Esophagus (tissue), 2 donors: ENCODE measurements at regions not wholly inside any gene's neighbourhood (a gene's known extent, or its start where the extent isn't known, plus 50 kb on each side); places are given as distances from the start of the nearest gene placed in this dataset.
A peak's percentile ranks its signal among the peaks of the same experiment; 100 is the strongest.

Experiments used
- H3K27ac ChIP-seq, 2 donors: one replicate each; pipeline ENCODE4 v1.5.1; 2013; ENCODE audit warnings: low read depth in 2 of 2, mild to moderate bottlenecking in 2 of 2, inconsistent platforms in 1 of 2, low read length in 1 of 2, moderate library complexity in 1 of 2
- H3K27me3 ChIP-seq, 2 donors: one replicate each; pipeline ENCODE4 v1.6.1; 2013; ENCODE audit warnings: low read length in 2 of 2, control low read depth in 1 of 2, mild to moderate bottlenecking in 1 of 2; ENCODE audit not compliant: insufficient read depth in 2 of 2, control insufficient read depth in 1 of 2
- H3K36me3 ChIP-seq, 2 donors: one replicate each; pipeline ENCODE4 v1.6.1; 2013; ENCODE audit warnings: low read length in 1 of 2; ENCODE audit not compliant: control insufficient read depth in 2 of 2, insufficient read depth in 2 of 2
- H3K4me1 ChIP-seq, 2 donors: one replicate each; pipeline ENCODE4 v1.6.1; 2013; ENCODE audit warnings: low read length in 1 of 2; ENCODE audit not compliant: control insufficient read depth in 2 of 2, insufficient read depth in 2 of 2
- H3K4me3 ChIP-seq, 2 donors: one replicate each; pipeline ENCODE4 v1.5.1; 2013; ENCODE audit warnings: low read length in 2 of 2, mild to moderate bottlenecking in 2 of 2, low read depth in 1 of 2, moderate library complexity in 1 of 2
- H3K9me3 ChIP-seq, 2 donors: one replicate each; pipeline ENCODE4 v1.6.1; 2013; ENCODE audit warnings: mild to moderate bottlenecking in 2 of 2, low read depth in 1 of 2, low read length in 1 of 2, moderate library complexity in 1 of 2; ENCODE audit not compliant: control insufficient read depth in 2 of 2, insufficient read depth in 1 of 2
- WGBS, 2 donors: extraction: QIAGEN DNeasy Blood & Tissue Kit; methylation state at CpG; one replicate each; pipeline ENCODE4 v1.1.7; 2013; 5-methylcytosine and 5-hydroxymethylcytosine counted together
- donor health status: healthy with polysubstance abuse.
- donor health status: Bipolar disorder and iron deficiency.

- H3K27me3 ChIP-seq: no peaks in the 10 kb centered on the region
- H3K36me3 ChIP-seq: no peaks in the 10 kb centered on the region
- 55 to 68% methylated on average over 6 of the region's 6 CpGs for WGBS, 2 donors
- H3K4me1 ChIP-seq: no peaks in the 10 kb centered on the region
- no peaks in the 10 kb centered on the region for H3K9me3 ChIP-seq
- H3K4me3 ChIP-seq: no peak overlapping the region
- no peak overlapping the region for H3K27ac ChIP-seq
Observed at GRCh38 chrX:39335513-39336235, 534.4 kb downstream of the MID1IP1 start.

DNA sequence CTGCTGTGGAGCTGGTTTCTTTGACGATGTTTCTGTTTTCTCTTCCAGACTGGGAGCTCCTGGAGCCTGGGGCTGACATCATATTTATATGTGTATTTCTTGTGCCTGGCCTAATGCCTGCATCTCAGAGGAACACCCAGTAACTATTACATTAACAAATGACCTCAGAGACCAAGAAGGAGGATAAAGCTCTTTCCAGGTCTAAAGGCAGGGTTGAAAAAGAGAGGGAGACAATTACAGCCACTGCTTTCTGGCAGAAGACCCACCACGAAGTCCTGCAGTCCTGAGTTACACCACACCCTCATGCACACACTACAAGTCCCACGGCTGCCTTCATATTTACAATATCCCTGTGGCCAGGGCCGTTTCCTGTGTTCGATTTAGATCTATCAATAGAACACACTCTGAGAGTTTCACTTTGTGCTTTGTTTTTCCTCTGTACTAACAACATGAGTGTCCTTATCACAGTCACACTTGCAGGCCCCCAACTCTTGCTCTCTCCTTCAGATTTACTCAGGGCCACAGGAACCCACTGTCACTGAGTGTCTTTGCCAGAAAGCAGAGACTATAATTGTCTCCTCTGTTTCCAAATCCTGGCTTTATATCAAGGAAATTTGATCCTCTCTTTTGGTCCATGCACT lies 535.5 kb downstream of the MID1IP1 start:
- no peaks in the 10 kb centered on the region for H3K4me1 ChIP-seq
- peak overlapping the region in 1 of 2 donors; percentile 28 for H3K27ac ChIP-seq
- H3K36me3 ChIP-seq: no peaks in the 10 kb centered on the region
- 12 to 26% methylated on average over 5 of the region's 5 CpGs for WGBS, 2 donors
- H3K4me3 ChIP-seq: no peak overlapping the region
- no peaks in the 10 kb centered on the region for H3K9me3 ChIP-seq
- no peaks in the 10 kb centered on the region for H3K27me3 ChIP-seq

DNA sequence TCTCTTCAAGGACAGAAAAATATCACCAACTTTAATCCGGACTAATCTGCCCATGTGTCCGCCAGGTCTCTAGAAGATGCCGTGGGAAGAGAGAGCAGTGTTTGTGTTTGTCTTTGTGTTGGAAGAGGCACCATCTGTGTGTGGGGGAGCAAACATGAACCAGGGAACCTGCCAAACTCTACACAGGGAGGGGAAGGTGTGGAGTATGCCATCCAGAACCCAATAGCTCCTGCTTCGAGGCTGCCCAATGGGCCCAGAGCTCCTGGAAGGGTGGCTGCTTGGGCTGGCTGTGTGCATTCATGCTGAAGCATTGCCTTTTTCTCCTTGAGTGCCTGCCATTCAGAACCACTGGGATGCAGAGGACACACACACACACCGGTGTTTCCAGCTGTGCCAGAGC lies 536.2 kb downstream of the MID1IP1 start:
- Histone ChIP-seq H3K27ac (peak overlapping the region in 1 of 2 donors; percentile 24), H3K36me3 (no peaks in the 10 kb centered on the region), H3K27me3 (no peaks in the 10 kb centered on the region), H3K9me3 (no peaks in the 10 kb centered on the region), H3K4me1 (no peaks in the 10 kb centered on the region), H3K4me3 (no peak overlapping the region)
- 52 to 58% methylated on average over 5 of the region's 5 CpGs for WGBS, 2 donors

DNA sequence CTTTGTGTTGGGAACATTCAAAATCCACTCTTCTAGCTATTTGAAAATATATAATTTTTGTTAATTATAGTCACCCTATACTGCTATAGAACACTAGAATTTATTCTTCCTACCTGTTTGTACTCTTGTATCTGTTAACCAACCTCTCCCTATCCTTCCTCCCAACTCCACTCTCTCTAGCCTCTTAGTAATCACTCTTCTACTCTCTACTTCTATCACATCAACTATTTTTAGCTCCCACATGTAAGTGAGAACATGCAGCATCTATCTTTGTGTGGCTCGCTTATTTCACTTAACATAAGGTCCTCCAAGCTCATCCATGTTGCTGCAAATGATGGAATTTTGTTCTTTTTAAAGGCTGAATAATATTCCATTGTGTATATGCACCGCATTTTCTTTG lies 537.3 kb downstream of the MID1IP1 start:
- H3K27ac ChIP-seq: no peak overlapping the region
- no peaks in the 10 kb centered on the region for H3K36me3 ChIP-seq
- H3K4me1 ChIP-seq: no peaks in the 10 kb centered on the region
- H3K9me3 ChIP-seq: no peaks in the 10 kb centered on the region
- 76 to 98% methylated on average over 2 of the region's 2 CpGs for WGBS, 2 donors
- no peaks in the 10 kb centered on the region for H3K27me3 ChIP-seq
- H3K4me3 ChIP-seq: no peak overlapping the region

GRCh38 chrX:39356119-39356807 lies 555.0 kb downstream of the MID1IP1 start:
- WGBS, 2 donors: 71 to 77% methylated on average over 5 of the region's 5 CpGs
- H3K27me3 ChIP-seq: no peaks in the 10 kb centered on the region
- H3K27ac ChIP-seq: no peak overlapping the region

GRCh38 chrX:39360101-39360500 lies 558.8 kb downstream of the MID1IP1 start:
- Histone ChIP-seq H3K27me3 (no peaks in the 10 kb centered on the region), H3K4me3 (no peak overlapping the region), H3K9me3 (no peaks in the 10 kb centered on the region), H3K4me1 (no peaks in the 10 kb centered on the region), H3K27ac (no peak overlapping the region), H3K36me3 (no peaks in the 10 kb centered on the region)
- 54 to 79% methylated on average over 1 of the region's 1 CpG for WGBS, 2 donors

More at GRCh38 chrX:39356119-39356807, 555.0 kb downstream of the MID1IP1 start:
- Histone ChIP-seq H3K36me3 (no peaks in the 10 kb centered on the region), H3K4me3 (no peak overlapping the region), H3K9me3 (no peaks in the 10 kb centered on the region), H3K4me1 (no peaks in the 10 kb centered on the region)

DNA sequence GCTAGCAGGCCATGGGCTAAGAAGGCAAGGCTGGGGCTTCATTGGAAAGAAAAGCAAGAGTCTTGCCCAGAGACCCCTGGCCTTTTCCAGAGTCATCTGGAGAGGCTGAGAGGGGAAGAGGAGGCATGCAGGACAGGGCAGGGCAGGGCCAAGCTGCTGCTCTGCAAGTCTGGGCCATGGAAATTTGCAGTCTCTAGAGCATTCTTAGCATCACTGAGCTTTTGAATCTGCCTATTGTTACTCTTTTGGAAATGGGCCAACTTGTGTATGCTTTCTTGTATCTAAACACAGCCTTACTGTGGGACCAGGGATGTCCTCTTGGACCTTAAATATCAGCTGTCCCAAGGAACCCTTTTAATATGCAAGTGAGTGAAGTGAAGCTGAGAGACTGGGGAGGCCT lies 560.5 kb downstream of the MID1IP1 start:
- Histone ChIP-seq H3K27ac (no peak overlapping the region), H3K9me3 (no peaks in the 10 kb centered on the region), H3K27me3 (no peaks in the 10 kb centered on the region), H3K36me3 (no peaks in the 10 kb centered on the region), H3K4me1 (no peaks in the 10 kb centered on the region), H3K4me3 (no peak overlapping the region)

DNA sequence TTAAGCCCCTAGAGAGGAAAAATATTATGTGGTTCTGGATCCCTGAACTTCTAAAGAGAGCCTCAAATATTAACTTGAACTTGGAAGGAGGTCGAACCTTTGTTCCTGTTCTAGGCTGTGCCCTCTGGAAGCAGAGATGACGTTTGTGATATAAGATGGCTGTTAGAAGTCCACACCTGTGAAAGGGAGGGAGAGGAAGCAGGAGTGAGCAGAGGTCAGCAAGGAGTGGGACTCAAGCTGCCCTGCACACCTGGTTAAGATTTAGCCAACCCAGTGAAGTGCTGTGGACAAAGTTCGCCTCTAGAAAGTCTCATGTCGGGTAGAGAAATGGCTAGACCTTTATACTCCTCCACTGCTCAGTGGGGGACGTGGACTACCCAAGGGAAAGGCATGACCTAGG lies 566.2 kb downstream of the MID1IP1 start:
- Histone ChIP-seq H3K9me3 (no peaks in the 10 kb centered on the region), H3K4me3 (no peak overlapping the region), H3K27me3 (no peaks in the 10 kb centered on the region), H3K36me3 (no peaks in the 10 kb centered on the region), H3K4me1 (no peaks in the 10 kb centered on the region), H3K27ac (no peak overlapping the region)
- 51 to 80% methylated on average over 5 of the region's 5 CpGs for WGBS, 2 donors

- Histone ChIP-seq H3K4me1 (no peaks in the 10 kb centered on the region), H3K27me3 (no peaks in the 10 kb centered on the region), H3K36me3 (no peaks in the 10 kb centered on the region), H3K27ac (no peak overlapping the region), H3K9me3 (no peaks in the 10 kb centered on the region), H3K4me3 (no peak overlapping the region)
- WGBS, 2 donors: 58 to 81% methylated on average over 3 of the region's 3 CpGs
Observed at GRCh38 chrX:39372115-39372514, 570.9 kb downstream of the MID1IP1 start.
